SK-N-SH (cell line): ENCODE measurements at regions not wholly inside any gene's neighbourhood (a gene's known extent, or its start where the extent isn't known, plus 50 kb on each side); places are given as distances from the start of the nearest gene placed in this dataset.

Experiments used
- CTCF ChIP-seq: fragments of 200-600 bp; sonication (generic); IDR thresholded peaks from 2 replicates; pipeline ENCODE4 v1.6.1; 2017; ENCODE audit warnings: antibody characterized with exemption, mild to moderate bottlenecking, moderate library complexity
- EP300 ChIP-seq, 2 experiments: IDR thresholded peaks; 2 replicates each; pipeline versions ENCODE4 v1.4.0 to v1.6.1; 2012; ENCODE audit warnings: borderline replicate concordance in 1 of 2, low read depth in 1 of 2, low read length in 1 of 2
- GABPA ChIP-seq: IDR thresholded peaks from 2 replicates; pipeline ENCODE4 v1.4.0; 2012; ENCODE audit warnings: low read depth, mild to moderate bottlenecking
- NFIC ChIP-seq: IDR thresholded peaks from 2 replicates; pipeline ENCODE4 v1.4.0; 2012; ENCODE audit warnings: borderline replicate concordance
- POLR2AphosphoS5 ChIP-seq: IDR thresholded peaks from 2 replicates; pipeline ENCODE4 v1.6.1; 2012; ENCODE audit warnings: low read depth, low read length
- RCOR1 ChIP-seq: fragments of 150-350 bp; IDR thresholded peaks from 2 replicates; pipeline ENCODE4 v1.6.1; 2017; ENCODE audit warnings: antibody characterized with exemption, low read length
- REST ChIP-seq: IDR thresholded peaks from 2 replicates; pipeline ENCODE4 v1.6.1; 2012; ENCODE audit warnings: mild to moderate bottlenecking, low read depth, low read length, moderate library complexity
- TCF12 ChIP-seq: IDR thresholded peaks from 2 replicates; pipeline ENCODE4 v1.4.0; 2012
- YY1 ChIP-seq: IDR thresholded peaks from 2 replicates; pipeline ENCODE4 v1.4.0; 2012; ENCODE audit warnings: low read depth, mild to moderate bottlenecking

- no peak for TF ChIP-seq RCOR1
- no peak for TF ChIP-seq CTCF
- TF ChIP-seq POLR2AphosphoS5: no peak
- no peak for TF ChIP-seq YY1
- no peak for TF ChIP-seq TCF12
- no peak for TF ChIP-seq EP300 (IDR thresholded peaks at IDR 0.05; ENCODE audit: borderline replicate concordance in 1 of 2, low read depth in 1 of 2, low read length in 1 of 2)
- TF ChIP-seq GABPA: no peak
- TF ChIP-seq REST: no peak
- no peak for TF ChIP-seq NFIC
Observed at GRCh38 chr3:125767641-125768040, 172.3 kb upstream of the OSBPL11 start.
